SK-N-SH (cell line): ENCODE measurements at regions not wholly inside any gene's neighbourhood (a gene's known extent, or its start where the extent isn't known, plus 50 kb on each side); places are given as distances from the start of the nearest gene placed in this dataset.

Source experiments
- CTCF ChIA-PET: fragments of 300-600, 350-600 bp; formaldehyde crosslinking; extraction: SDS; loops from one replicate; lab custom pipeline; 2021; lab: Yijun Ruan, JAX
- POLR2A ChIA-PET: fragments of 350-600 bp; sonication (Branson Sonifier 250); formaldehyde crosslinking; extraction: SDS; loops from one replicate; lab custom pipeline; 2020; ENCODE audit warnings: antibody characterized with exemption, inconsistent platforms; lab: Yijun Ruan, JAX
- DNase-seq: peaks from one replicate; pipeline ENCODE4 v3.0.0; 2012
- H2AFZ ChIP-seq: fragments of 200-600 bp; sonication (generic); 2 replicates; pipeline ENCODE4 v1.8.1; 2016; ENCODE audit warnings: antibody characterized with exemption, mild to moderate bottlenecking, low read depth
- H3F3A ChIP-seq: fragments of 200-600 bp; sonication (generic); replicated peaks from 2 replicates; pipeline ENCODE3; 2016; ENCODE audit warnings: antibody characterized with exemption, mild to moderate bottlenecking; ENCODE audit not compliant: insufficient read depth
- H3K27ac ChIP-seq, 2 experiments: fragments of 200-500 bp in 1 of 2; fragments of 200-600 bp in 1 of 2; sonication (Bioruptor generic) in 1 of 2; sonication (generic), shearing (Covaris generic) in 1 of 2; 2 replicates each; pipeline versions ENCODE4 v1.5.1 to v1.6.1; 2014 to 2016; ENCODE audit warnings: low read depth in 2 of 2, inconsistent platforms in 1 of 2, low read length in 1 of 2, mild to moderate bottlenecking in 1 of 2, mixed read lengths in 1 of 2
- H3K27me3 ChIP-seq: fragments of 200-600 bp; sonication (generic), shearing (Covaris generic); 2 replicates; pipeline ENCODE4 v1.6.1; 2016; ENCODE audit warnings: mixed run types; ENCODE audit not compliant: insufficient read depth
- H3K36me3 ChIP-seq, 2 experiments: fragments of 200-500 bp in 1 of 2; fragments of 200-600 bp in 1 of 2; sonication (Bioruptor generic) in 1 of 2; sonication (generic) in 1 of 2; replicated peaks in 1 of 2; 2 replicates each; pipeline versions ENCODE3 to v1.5.1; 2014 to 2016; ENCODE audit warnings: low read length in 1 of 2, mild to moderate bottlenecking in 1 of 2; ENCODE audit not compliant: insufficient read depth in 2 of 2, control insufficient read depth in 1 of 2
- H3K4me1 ChIP-seq, 2 experiments: fragments of 200-500 bp in 1 of 2; fragments of 200-600 bp in 1 of 2; sonication (Bioruptor generic) in 1 of 2; sonication (generic), shearing (Covaris generic) in 1 of 2; 2 replicates each; pipeline versions ENCODE4 v1.5.1 to v1.6.1; 2014 to 2016; ENCODE audit warnings: low read depth in 1 of 2, low read length in 1 of 2, mixed run types in 1 of 2; ENCODE audit not compliant: insufficient read depth in 2 of 2, control insufficient read depth in 1 of 2
- H3K4me2 ChIP-seq: fragments of 200-600 bp; sonication (generic), shearing (Covaris generic); 2 replicates; pipeline ENCODE4 v1.6.1; 2017; ENCODE audit warnings: mixed run types
- H3K4me3 ChIP-seq, 2 experiments: fragments of 200-500 bp in 1 of 2; fragments of 200-600 bp in 1 of 2; sonication (Bioruptor generic) in 1 of 2; sonication (generic), shearing (Covaris generic) in 1 of 2; 2 replicates each; pipeline versions ENCODE4 v1.5.1 to v1.8.1; 2014 to 2016; ENCODE audit warnings: low read depth in 2 of 2, inconsistent platforms in 1 of 2, low read length in 1 of 2, mild to moderate bottlenecking in 1 of 2, mixed read lengths in 1 of 2, moderate library complexity in 1 of 2
- H3K79me2 ChIP-seq: fragments of 200-600 bp; sonication (generic); 2 replicates; pipeline ENCODE4 v1.8.1; 2017; ENCODE audit warnings: mild to moderate bottlenecking; ENCODE audit not compliant: insufficient read depth
- H3K9ac ChIP-seq: fragments of 200-600 bp; sonication (generic); 2 replicates; pipeline ENCODE4 v1.6.1; 2017; ENCODE audit warnings: mixed run types
- H3K9me2 ChIP-seq: fragments of 200-600 bp; sonication (generic); 2 replicates; pipeline ENCODE4 v1.6.1; 2017; ENCODE audit warnings: mixed run types
- H3K9me3 ChIP-seq: fragments of 200-600 bp; sonication (generic); 2 replicates; pipeline ENCODE4 v1.6.1; 2017; ENCODE audit warnings: mixed run types, mild to moderate bottlenecking, moderate library complexity
- H4K20me1 ChIP-seq: fragments of 200-600 bp; sonication (generic); 2 replicates; pipeline ENCODE4 v1.6.1; 2017; ENCODE audit warnings: mild to moderate bottlenecking, mixed run types; ENCODE audit not compliant: insufficient read depth
- CHD2 ChIP-seq: fragments of 150-350 bp; IDR thresholded peaks from 2 replicates; pipeline ENCODE4 v1.6.1; 2018; ENCODE audit warnings: low read length; ENCODE audit not compliant: partially characterized antibody
- CTCF ChIP-seq: fragments of 200-600 bp; sonication (generic); IDR thresholded peaks from 2 replicates; pipeline ENCODE4 v1.6.1; 2017; ENCODE audit warnings: antibody characterized with exemption, mild to moderate bottlenecking, moderate library complexity
- ELF1 ChIP-seq: IDR thresholded peaks from 2 replicates; pipeline ENCODE4 v1.4.0; 2012
- EP300 ChIP-seq, 2 experiments: IDR thresholded peaks; 2 replicates each; pipeline versions ENCODE4 v1.4.0 to v1.6.1; 2012; ENCODE audit warnings: borderline replicate concordance in 1 of 2, low read depth in 1 of 2, low read length in 1 of 2
- FOSL2 ChIP-seq: IDR thresholded peaks from 2 replicates; pipeline ENCODE4 v1.4.0; 2012; ENCODE audit warnings: low read depth, mild to moderate bottlenecking, moderate library complexity, borderline replicate concordance
- FOXJ3 ChIP-seq: sonication (generic); formaldehyde crosslinking; IDR thresholded peaks from 2 replicates; pipeline ENCODE4 v1.5.1; 2020; ENCODE audit warnings: mild to moderate bottlenecking, missing genetic modification reagents
- GATA2 ChIP-seq: sonication (generic); formaldehyde crosslinking; IDR thresholded peaks from 2 replicates; pipeline ENCODE4 v1.5.0; 2020; ENCODE audit warnings: mild to moderate bottlenecking, missing genetic modification reagents
- MEF2A ChIP-seq: IDR thresholded peaks from 2 replicates; pipeline ENCODE4 v1.4.0; 2012; ENCODE audit warnings: low read depth, borderline replicate concordance
- MXI1 ChIP-seq: IDR thresholded peaks from 2 replicates; pipeline ENCODE4 v1.6.1; 2012; ENCODE audit warnings: mild to moderate bottlenecking, low read depth, low read length, improper control_type of control experiment
- NFIC ChIP-seq: IDR thresholded peaks from 2 replicates; pipeline ENCODE4 v1.4.0; 2012; ENCODE audit warnings: borderline replicate concordance
- NRF1 ChIP-seq: IDR thresholded peaks from 2 replicates; pipeline ENCODE4 v1.6.1; 2012; ENCODE audit warnings: low read depth, mild to moderate bottlenecking, low read length
- REST ChIP-seq: IDR thresholded peaks from 2 replicates; pipeline ENCODE4 v1.6.1; 2012; ENCODE audit warnings: mild to moderate bottlenecking, low read depth, low read length, moderate library complexity
- RFX5 ChIP-seq: IDR thresholded peaks from 2 replicates; pipeline ENCODE4 v1.6.1; 2012; ENCODE audit warnings: mild to moderate bottlenecking, improper control_type of control experiment, low read length
- SMC3 ChIP-seq: IDR thresholded peaks from 2 replicates; pipeline ENCODE4 v1.6.1; 2012; ENCODE audit warnings: low read depth, low read length, improper control_type of control experiment
- TAF1 ChIP-seq: IDR thresholded peaks from 2 replicates; pipeline ENCODE4 v1.6.1; 2012; ENCODE audit warnings: low read depth, mild to moderate bottlenecking, low read length, moderate library complexity, borderline replicate concordance
- TCF12 ChIP-seq: IDR thresholded peaks from 2 replicates; pipeline ENCODE4 v1.4.0; 2012
- TEAD4 ChIP-seq: IDR thresholded peaks from 2 replicates; pipeline ENCODE4 v1.4.0; 2012; ENCODE audit warnings: mild to moderate bottlenecking, borderline replicate concordance; ENCODE audit not compliant: insufficient read depth
- YY1 ChIP-seq: IDR thresholded peaks from 2 replicates; pipeline ENCODE4 v1.4.0; 2012; ENCODE audit warnings: low read depth, mild to moderate bottlenecking
- WGBS: methylation state at CpG from one replicate; pipeline ENCODE4 v1.1.6; 2017; ENCODE audit warnings: low lambda C conversion rate; 5-methylcytosine and 5-hydroxymethylcytosine counted together
- TF ChIP-seq, protein P1 (sequence below): IDR thresholded peaks from 2 replicates; pipeline ENCODE4 v1.4.0; 2012; ENCODE audit warnings: low read depth
- TF ChIP-seq, protein P2 (sequence below): fragments of 150-350 bp; IDR thresholded peaks from 2 replicates; pipeline ENCODE4 v1.6.1; 2017; ENCODE audit warnings: antibody characterized with exemption, low read length, low read depth, borderline replicate concordance
- TF ChIP-seq, protein P3 (sequence below): IDR thresholded peaks from 2 replicates; pipeline ENCODE4 v1.4.0; 2012; ENCODE audit warnings: low read depth, borderline replicate concordance

- H2AFZ ChIP-seq = no peak overlapping the region
- no peaks in the 10 kb centered on the region for H4K20me1 ChIP-seq
- H3F3A ChIP-seq = no peaks in the 10 kb centered on the region
- ChIA-PET CTCF (no interaction called here), POLR2A (no interaction called here)
- no peaks in the 10 kb centered on the region for H3K9me3 ChIP-seq
- no peaks in the 10 kb centered on the region for H3K9me2 ChIP-seq
- no peak overlapping the region for H3K4me2 ChIP-seq
- no peaks in the 10 kb centered on the region for H3K4me1 ChIP-seq
- H3K27ac ChIP-seq = no peak overlapping the region
- H3K36me3 ChIP-seq = no peaks in the 10 kb centered on the region
- no peak for DNase-seq
- H3K27me3 ChIP-seq = no peaks in the 10 kb centered on the region; the same call in 1 of the 2 replicates
- TF ChIP-seq CTCF (no peak), GATA2 (CRISPR knock-in tag) (no peak), YY1 (no peak), NRF1 (no peak), MEF2A (no peak), TEAD4 (no peak), TCF12 (no peak), MXI1 (no peak), TAF1 (no peak), ELF1 (no peak), RFX5 (no peak), CHD2 (no peak), SMC3 (no peak), FOXJ3 (CRISPR knock-in tag) (no peak), FOSL2 (no peak), NFIC (no peak)
- TF ChIP-seq, protein P1, sequence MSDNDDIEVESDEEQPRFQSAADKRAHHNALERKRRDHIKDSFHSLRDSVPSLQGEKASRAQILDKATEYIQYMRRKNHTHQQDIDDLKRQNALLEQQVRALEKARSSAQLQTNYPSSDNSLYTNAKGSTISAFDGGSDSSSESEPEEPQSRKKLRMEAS = no peak
- 1% methylated on average over 4 of the region's 4 CpGs for WGBS
- H3K4me3 ChIP-seq = no peak overlapping the region
- no peak overlapping the region for H3K9ac ChIP-seq
- no peaks in the 10 kb centered on the region for H3K79me2 ChIP-seq
Observed at GRCh38 chr3:191721390-191721861, 260.5 kb downstream of the PYDC2 start.

- Histone ChIP-seq H3K9me2 (no peaks in the 10 kb centered on the region), H3K79me2 (no peaks in the 10 kb centered on the region), H3K4me1 (no peaks in the 10 kb centered on the region), H3K4me3 (no peak overlapping the region), H3K9me3 (no peaks in the 10 kb centered on the region), H4K20me1 (no peaks in the 10 kb centered on the region), H3K4me2 (no peak overlapping the region), H3K27ac (no peak overlapping the region), H3K9ac (no peak overlapping the region), H2AFZ (no peak overlapping the region), H3F3A (no peaks in the 10 kb centered on the region), H3K36me3 (no peaks in the 10 kb centered on the region), H3K27me3 (no peaks in the 10 kb centered on the region; the same call in 1 of the 2 replicates)
- 0% methylated on average over 1 of the region's 1 CpG for WGBS
- ChIA-PET CTCF (no interaction called here), POLR2A (no interaction called here)
- DNase-seq = no peak
- TF ChIP-seq REST = no peak
- TF ChIP-seq, protein P2, sequence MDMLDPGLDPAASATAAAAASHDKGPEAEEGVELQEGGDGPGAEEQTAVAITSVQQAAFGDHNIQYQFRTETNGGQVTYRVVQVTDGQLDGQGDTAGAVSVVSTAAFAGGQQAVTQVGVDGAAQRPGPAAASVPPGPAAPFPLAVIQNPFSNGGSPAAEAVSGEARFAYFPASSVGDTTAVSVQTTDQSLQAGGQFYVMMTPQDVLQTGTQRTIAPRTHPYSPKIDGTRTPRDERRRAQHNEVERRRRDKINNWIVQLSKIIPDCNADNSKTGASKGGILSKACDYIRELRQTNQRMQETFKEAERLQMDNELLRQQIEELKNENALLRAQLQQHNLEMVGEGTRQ = no peak
- no peak for TF ChIP-seq RFX5
- no peak for TF ChIP-seq EP300 (IDR thresholded peaks at IDR 0.05; ENCODE audit: borderline replicate concordance in 1 of 2, low read depth in 1 of 2, low read length in 1 of 2)
- TF ChIP-seq, protein P3, sequence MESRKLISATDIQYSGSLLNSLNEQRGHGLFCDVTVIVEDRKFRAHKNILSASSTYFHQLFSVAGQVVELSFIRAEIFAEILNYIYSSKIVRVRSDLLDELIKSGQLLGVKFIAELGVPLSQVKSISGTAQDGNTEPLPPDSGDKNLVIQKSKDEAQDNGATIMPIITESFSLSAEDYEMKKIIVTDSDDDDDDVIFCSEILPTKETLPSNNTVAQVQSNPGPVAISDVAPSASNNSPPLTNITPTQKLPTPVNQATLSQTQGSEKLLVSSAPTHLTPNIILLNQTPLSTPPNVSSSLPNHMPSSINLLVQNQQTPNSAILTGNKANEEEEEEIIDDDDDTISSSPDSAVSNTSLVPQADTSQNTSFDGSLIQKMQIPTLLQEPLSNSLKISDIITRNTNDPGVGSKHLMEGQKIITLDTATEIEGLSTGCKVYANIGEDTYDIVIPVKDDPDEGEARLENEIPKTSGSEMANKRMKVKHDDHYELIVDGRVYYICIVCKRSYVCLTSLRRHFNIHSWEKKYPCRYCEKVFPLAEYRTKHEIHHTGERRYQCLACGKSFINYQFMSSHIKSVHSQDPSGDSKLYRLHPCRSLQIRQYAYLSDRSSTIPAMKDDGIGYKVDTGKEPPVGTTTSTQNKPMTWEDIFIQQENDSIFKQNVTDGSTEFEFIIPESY = no peak
Observed at GRCh38 chr3:191721990-191722389, 261.0 kb downstream of the PYDC2 start.
